Hematopoietic multipotent progenitor cell treated with erythropoietin and hydrocortisone succinate and interleukin-3 and kit ligand, for 15 days (in vitro differentiated cells): ENCODE measurements at regions not wholly inside any gene's neighbourhood (a gene's known extent, or its start where the extent isn't known, plus 50 kb on each side); places are given as distances from the start of the nearest gene placed in this dataset.
"Not testable (repeated sequence)": the region's sequence is repeated elsewhere in the genome, so short reads cannot be mapped to it uniquely, and the experiment has no call there.

Source experiments
- DNase-seq: peaks from one replicate; pipeline ENCODE4 v3.0.0-alpha.2; 2015; ENCODE audit warnings: low spot score

DNA sequence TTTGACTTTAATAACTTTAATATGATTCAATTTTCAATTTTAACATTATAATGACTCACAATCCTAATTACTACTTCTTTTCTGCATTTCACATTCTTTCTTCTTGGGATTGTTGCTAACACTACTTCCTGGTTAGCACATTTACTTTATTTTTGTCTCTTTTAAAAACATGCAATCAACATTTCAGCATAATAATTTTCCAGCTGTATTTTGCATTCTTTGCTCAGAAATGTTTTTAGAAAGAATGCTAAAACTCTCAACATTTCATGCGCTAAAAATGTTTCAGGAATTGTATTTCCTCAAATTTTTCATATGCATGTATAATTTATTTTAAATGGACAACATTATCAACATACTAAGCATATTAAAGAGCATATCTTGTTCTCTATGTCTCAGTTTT lies 1302.1 kb upstream of the GJE1 start:
- DNase-seq = no peak

DNA sequence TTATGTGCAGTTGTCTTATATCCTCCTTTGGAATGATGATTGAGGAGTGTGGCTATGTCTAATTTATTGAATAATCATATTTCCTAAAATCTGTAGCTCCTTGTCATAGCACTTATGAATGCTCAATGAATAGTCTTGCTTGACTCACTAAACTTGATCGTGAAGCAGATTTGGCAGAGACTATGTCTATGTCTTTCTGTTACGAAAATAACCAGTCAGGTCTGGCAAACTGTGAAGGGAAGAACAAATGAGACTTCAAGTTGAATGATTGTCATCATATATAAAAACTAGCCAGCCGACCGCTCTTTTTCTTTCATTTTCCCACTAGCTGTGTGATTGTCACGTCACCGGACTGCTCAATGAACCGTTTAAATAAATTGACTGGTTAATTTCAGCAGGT lies 1303.9 kb upstream of the GJE1 start:
- DNase-seq = no peak

DNA sequence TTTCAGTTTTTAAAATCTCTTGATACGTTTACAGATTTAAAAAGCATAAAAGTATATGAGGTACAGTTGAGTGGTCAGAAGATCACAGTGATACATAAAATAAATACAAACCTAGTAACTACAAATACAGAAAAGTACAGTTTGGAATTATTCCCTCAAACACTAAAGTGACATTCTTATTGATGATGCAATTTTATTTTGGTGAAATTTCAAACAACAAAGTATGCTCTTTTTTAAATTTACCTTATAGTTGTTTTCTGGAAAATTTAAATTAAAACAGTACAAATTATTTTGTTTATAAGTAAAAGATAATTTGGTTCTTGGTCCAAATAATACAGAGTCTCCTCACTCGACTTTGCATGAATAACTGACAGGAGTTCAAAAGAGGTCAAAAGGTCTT lies 1305.1 kb upstream of the GJE1 start:
- no peak for DNase-seq

DNA sequence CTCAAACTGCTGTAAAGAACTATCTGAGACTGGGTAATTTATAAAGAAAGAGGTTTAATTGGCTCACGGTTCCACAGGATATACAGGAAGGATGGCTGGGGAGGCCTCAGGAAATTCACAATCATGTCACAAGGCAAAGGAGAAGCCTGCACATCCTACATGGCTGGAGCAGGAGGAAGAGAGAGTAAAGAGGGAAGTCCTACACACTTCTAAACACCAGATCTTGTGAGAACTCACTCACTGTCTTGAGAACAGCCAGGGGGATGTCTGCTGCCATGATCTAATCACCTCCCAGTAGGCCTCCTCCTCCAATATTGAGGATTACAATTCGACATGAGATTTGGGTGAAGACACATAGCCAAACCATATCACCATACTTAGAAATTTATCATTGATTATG lies 1307.0 kb upstream of the GJE1 start:
- no peak for DNase-seq

DNA sequence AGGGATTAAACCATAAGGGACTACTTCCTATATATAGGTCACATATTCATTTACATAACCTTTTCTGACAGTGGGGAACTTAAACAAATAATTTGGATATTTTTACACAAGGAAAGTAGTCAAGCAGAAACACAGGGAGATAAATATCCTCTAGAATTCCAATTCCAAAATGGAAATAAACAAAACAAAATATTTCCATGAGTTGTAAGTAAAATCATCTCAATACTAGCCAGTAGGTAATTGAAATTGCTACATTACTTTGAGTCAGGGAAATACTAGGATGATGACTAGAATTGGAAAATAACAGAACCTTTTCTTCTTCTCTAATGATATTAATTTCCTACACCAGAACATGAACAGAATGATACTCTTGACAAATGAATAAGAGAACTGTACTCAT lies 1308.1 kb upstream of the GJE1 start:
- no peak for DNase-seq

DNA sequence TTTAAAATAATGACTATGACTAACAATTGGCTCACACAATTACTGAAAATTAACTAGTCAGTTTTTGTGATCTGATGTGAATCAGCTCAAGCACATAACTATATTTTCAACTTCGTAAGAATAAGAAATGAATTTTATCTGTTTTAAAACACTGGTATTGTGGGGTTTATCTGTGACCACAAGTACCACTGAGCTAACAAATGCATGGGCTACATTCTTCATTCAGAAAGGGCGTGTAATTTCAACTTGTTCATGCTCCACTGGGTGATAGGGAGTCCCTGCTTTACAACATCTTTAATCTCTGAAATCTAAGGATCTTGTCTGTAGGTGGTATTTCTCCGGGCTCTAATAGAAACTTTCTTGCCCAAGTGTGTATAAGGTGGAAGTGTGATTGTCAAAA lies 1311.5 kb upstream of the GJE1 start:
- no peak for DNase-seq

DNA sequence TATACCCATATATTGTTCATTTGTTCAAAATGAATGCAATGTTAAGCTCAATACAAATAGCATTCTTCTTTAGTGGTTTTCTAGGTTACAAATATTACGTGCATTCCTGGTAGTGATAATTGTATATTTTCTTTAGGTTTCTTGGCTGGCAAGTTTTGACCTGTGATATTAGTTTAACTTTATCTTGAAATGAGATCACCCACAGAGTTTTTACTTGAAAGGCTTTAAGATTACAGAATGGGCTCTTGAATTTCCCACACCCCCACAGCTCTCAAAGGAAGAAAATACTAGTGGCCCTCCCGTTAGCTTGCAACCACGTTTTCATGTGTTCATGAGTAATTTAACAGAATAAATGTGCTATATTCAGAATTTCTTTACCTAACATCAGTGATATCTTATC lies 1315.5 kb upstream of the GJE1 start:
- no peak for DNase-seq

DNA sequence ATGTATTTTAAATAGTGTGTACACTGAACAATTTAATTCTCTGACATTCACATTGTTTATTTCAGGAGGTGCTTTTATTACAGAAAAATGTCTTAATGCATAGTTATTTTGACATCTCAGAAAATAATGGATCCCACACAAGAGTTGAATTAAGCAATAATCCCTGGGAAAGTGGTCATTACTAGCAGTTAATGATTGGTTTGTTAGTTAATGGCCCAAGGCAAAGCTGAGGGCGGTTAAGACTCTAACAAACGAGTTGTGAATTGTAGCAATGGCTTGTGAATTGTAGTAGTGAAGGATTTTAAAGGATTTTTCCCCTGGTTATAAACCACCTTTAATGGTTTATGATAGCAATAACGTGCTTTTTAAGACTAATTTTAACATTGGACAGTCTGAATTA lies 1316.0 kb upstream of the GJE1 start:
- no peak for DNase-seq

DNA sequence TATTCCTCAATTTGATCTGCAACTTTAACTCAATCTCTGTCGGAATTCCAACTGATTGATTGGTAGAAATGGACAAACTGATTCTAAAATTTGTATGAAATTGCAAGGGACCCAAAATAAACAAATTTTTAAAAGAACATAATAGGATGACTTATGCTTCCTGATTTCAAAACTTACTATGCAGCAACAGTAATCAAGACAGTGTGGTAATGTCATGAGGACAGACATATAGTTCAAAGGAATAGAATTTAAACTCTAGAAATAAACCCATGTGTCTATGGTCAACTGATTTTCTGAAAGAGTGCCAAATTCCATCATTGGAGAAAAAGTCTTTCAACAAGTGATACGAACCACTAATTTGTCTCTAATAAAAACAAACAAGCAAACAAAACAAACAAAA lies 1320.1 kb upstream of the GJE1 start:
- no peak for DNase-seq

DNA sequence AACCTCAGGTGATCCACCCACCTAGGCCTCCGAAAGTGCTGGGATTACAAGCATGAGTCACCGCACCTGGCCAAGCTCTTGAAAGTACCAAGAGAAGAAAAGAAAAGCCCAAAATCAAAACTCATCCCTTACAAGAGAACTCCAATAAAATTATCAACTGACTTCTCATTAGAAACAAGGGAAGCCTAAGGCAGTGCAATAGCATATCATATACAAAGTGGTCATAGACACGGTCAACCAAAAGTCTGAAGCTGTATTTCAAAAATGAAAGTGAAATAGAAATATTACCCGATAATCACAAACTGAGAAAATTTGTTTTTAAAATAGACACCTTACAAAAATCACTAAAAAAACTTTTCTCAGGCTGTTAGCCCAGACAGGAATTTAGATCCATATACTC lies 1321.1 kb upstream of the GJE1 start:
- no peak for DNase-seq

DNA sequence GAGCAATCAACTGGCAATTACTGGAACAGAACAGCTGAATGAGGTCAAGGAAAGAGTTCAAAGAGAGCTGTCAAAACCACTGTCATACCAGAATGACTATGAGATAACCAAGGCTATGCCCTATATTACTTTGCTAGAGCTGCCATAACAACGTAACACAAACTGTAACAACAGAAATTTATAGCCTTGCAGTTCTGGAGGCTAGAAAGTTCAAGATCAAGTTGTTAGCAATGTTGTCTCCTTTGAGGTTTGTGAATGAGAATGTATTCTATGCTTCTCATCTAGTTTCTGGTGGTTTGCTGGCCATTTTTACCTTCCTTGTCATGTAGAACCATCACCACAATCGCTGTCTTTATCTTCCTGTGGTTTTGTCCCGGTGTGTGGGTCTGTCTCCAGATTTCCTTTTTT lies 1323.0 kb upstream of the GJE1 start:
- no peak for DNase-seq

DNA sequence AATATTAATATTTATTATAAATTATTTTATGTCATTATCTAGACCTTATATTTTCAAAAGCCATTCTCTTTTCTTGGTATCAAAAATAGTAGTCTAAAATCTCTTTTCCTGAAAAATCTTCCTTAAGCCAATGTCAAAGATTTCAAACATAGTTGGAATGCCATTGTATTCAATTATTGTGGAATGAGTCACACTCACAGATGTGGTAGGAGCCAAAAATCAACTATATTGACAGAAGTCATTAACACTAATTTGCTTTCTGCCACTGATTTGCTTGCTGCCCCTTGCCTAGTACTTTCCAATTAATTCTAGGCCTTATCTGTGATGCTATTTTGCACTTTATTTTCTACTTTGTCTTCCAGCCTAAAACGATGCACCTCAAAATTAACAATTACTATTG lies 1326.3 kb upstream of the GJE1 start:
- DNase-seq = no peak

DNA sequence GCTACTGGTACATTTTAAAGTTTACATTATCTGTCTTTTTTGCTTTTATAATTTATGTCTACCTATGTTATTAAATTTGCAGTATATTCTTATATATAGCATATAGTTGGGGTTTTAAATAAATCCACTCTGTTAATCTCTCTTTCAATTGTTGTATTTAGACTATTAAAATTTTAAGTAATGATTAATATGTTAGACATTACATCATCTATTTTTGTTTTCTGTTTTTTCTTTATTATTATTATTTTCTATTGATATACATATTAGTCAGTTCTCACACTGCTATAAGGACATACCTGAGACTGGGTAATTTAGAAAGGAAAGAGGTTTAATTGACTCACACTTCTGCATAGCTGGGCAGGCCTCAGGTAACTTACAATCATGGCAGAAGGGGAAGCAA lies 1338.2 kb upstream of the GJE1 start:
- no peak for DNase-seq

DNA sequence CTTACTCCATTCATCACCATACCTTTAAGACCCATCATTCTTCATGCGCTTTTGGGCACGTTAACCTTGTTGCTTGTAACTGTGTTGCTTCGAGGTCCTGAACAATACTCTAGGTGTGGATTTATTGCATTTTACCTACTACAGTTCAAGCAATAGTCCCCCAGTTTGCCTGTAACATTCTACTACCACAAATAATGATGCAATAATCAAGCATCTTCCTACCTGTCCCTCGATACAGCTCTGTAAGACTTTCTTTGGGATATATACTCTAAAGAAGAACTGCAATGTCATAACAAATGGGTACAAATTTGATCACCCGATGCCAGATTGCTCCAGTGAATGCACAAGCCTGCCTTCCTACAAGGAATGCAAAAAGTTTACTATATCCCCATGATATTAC lies 1342.6 kb upstream of the GJE1 start:
- DNase-seq = no peak

DNA sequence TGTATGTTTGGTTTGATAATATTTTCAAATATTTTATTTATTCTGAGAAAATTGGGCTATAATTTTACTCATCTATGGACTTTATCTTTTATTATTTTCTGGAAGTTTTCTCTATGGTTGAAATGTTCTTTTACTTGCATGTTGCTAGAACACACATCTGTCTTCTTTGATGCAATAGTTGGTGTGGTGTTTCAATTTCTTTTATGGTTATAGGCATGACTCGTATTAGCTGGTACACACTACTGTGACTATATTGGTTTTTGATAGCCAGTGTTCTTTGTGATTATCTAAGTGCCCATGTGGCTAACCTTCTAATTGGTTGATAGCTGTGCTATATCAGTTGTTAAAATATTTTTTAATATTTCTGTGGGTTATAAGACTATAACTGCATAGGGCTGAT lies 1343.3 kb upstream of the GJE1 start:
- DNase-seq = no peak

DNA sequence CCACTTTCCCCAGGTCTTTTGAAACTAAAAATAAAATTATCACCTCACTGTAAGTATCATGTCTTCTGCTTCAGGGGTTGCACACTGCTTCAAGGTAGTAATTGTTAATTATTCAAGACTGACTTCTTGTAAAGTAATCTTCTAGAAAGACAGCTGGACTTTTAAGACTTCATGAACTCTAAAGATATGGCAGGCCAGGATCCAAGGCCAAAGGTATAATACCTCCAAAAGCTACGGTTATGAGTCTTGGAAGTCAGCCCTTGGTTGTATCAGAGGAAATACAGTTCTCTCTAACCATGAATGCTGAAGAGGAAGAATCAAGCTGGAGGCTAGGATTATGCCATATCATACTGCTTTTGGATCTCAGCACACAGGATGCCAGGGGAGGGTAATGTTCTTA lies 1346.8 kb upstream of the GJE1 start:
- no peak for DNase-seq

DNA sequence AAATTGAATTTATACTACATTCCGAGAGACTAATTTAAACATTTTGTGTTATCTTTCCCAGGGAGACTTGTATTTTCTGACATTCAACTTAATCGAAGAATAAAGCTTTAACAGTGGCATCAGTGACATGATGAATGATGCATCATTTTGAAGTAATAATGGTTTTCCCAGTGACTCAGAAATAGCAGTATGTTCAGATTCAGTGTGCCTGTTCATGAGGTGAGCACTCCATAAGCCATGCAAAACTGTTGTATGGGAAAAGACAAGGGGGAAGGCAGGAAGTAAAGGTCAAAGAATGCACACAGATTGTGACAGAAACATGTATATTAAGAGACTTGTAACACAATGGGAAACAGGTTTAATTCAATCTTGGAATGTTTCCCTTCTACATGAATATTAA lies 1348.2 kb upstream of the GJE1 start:
- no peak for DNase-seq

DNA sequence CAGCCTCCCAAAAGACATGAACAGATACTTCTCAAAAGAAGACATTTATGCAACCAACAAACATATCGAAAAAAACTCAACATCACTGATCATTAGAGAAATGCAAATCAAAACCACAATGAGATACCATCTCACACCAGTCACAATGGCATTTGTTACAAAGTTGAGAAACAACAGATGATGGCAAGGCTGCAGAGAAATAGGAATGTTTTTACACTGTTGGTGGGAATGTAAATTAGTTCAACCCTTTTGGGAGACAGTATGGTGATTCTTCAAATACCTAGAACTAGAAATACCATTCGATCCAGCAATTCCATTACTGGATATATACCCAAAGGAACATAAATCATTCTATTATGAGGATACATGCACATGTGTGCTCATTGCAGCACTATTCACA lies 1349.2 kb upstream of the GJE1 start:
- DNase-seq = not testable (repeated sequence)

DNA sequence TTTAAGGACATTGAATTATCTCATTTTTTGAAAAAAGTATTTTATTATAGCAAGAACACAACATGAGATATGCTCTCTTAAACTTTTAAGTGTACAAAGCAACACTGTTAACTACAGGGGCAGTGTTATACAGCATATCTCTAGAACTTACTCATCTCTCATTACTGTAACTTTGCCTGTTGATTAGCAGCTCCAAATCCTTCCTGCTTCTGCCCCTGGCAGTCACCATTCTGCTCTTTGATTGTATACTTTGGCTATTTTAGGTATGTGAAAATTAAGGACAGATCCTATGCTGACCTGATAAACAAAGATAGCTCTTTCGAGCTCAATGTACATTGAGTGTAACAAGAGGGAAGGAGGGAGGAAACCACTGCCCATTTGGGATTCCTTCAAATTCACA lies 1349.8 kb upstream of the GJE1 start:
- no peak for DNase-seq

DNA sequence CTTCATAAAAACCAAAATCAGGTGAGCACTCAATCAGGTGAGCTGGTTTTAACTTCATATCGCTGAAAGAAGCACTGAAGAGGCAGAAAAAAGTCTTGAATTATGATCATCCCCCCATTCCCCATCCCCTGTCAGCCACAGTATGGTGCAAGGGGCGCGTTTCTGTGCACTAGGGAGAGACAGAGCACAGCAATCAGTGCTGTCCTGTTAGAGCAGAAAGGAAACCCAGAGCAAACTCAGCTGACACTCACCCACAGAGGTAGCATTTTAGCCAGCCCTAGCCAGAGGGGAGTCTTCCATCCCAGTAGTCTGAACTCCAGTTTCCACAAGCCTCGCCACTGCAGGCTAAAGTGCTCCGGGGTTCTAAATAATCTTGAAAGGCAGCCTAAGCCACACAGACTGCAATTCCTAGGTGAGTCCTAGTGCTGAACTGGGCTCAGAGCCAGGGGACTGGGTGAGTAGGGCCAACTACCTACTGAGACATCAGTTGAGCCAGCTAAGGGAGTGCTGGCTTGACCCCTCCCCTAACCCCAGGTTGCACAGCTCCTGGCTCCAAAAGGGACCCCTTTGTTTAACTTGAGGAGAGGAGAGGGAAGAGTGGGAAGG lies 1352.6 kb upstream of the GJE1 start:
- DNase-seq = no peak

DNA sequence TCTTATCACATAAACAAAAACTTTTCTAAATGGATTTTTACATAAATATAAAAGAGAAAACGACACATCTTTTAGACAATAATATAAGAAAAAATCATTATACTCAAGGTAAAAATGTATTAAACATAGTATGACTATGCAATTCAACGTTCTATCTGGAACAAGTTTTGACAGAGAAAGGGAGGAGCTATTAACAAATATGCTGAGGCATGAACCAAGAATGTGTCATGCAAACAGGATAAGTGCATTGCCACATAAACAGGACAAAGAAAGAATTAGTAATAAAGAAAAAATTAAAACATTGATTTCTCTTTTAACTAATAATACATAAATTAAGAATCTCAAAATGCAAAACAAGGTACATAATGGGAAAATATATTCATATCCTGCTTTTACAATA lies 1353.4 kb upstream of the GJE1 start:
- DNase-seq = no peak

DNA sequence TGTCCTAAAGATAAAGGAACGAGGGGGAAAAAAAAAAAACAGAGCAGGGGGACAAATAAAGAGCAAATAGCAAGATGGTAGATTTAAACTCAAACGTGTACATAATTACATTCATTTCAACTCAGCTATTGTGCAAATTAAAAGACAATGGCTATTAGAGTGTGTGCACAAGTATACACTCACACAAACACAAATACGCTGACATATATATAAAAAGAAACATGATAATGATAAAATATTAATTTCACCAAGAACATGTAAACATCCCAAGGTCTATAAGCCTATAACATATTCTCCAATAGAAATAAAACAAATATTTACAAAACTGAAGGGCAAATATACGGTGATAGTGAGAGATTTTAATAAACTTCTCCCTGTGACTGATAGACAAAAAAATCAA lies 1354.9 kb upstream of the GJE1 start:
- DNase-seq = no peak

DNA sequence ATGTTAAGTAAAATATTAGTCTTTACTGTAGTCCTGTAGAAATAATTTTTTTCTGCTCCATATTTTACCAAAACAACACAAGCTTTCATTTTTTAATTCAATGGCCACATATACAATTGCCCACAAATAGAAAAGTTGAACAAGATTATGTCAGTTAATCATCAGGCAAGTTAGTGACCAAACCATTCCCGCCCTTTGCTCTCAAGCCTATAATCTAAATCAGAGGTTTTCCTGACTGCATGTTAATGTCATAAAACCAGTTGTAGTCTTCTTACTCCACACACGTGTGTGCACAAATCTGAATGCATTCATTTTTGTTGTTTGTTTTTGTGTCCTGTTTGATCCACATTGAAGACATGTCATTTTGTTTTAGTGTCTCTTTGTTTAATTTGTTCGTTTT lies 1357.7 kb upstream of the GJE1 start:
- DNase-seq = no peak

DNA sequence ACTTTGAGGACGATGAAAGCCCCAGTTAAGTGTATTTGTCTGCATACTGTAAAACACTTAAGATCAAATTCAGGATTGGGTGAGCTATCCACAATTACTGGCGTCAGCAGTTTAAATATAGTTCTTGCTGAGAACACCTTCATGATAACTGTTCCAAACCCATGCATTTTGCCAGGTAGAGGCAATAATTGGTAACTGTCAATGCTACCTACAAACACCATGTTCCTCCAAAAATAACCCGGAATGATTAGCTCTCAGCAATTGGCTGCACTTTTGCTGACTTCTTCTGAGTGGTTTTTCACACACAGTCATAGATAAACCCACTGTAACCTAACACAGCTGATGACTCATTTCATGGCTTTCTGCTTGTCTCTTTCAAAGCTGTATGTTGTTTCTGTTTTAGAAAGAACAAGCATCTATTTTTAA lies 1358.6 kb upstream of the GJE1 start:
- DNase-seq = no peak

DNA sequence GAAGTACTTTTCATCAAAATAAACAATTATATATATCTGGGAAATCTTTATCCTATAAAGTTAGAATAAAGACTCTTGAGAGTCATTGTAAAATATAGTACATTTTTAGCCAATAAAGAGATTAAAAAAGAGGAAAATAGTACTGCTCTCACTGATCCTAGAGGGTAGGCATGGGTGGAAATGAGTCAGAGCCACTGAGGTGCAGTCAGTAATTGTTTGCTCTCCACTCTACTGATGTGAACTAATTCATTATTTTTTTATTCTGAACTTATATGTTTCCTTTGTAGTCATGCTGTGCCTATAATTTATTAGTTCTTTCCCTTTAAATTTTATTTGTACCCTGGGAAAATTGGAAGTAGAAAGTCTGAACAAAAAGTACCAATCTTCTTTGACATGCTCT lies 1359.4 kb upstream of the GJE1 start:
- DNase-seq = no peak
